ENCODE measurements at regions not wholly inside any gene's neighbourhood (a gene's known extent, or its start where the extent isn't known, plus 50 kb on each side); places are given as distances from the start of the nearest gene placed in this dataset.
"Not testable (repeated sequence)": the region's sequence is repeated elsewhere in the genome, so short reads cannot be mapped to it uniquely, and the experiment has no call there.

DNA sequence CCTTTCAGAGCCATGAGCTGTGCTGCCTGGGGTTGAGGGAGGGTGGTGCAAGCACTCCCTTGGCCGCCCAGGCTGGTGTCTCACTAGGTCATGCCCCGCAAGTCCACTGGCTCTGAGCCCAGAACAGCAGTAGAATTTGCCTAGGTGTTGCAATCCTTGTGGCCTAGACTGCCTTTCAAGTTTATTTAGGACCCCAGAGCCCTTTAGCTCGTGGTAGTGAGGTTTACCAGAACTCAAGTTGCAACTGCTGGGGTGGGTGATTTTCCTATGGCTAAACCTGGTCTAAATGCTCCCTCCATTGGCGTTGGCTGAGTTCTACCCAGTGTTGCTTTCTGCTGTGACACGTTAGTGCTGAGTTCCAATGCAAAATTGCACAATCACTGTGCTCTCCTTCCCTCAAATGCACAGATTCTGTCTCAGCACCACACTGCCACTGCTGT, 287.2 kb downstream of the BCAT1 start:
- TF ChIP-seq EZH2 (IDR thresholded peaks at IDR 0.05; ENCODE audit: insufficient read depth, low read length) = no peak
- TF ChIP-seq, protein P1, sequence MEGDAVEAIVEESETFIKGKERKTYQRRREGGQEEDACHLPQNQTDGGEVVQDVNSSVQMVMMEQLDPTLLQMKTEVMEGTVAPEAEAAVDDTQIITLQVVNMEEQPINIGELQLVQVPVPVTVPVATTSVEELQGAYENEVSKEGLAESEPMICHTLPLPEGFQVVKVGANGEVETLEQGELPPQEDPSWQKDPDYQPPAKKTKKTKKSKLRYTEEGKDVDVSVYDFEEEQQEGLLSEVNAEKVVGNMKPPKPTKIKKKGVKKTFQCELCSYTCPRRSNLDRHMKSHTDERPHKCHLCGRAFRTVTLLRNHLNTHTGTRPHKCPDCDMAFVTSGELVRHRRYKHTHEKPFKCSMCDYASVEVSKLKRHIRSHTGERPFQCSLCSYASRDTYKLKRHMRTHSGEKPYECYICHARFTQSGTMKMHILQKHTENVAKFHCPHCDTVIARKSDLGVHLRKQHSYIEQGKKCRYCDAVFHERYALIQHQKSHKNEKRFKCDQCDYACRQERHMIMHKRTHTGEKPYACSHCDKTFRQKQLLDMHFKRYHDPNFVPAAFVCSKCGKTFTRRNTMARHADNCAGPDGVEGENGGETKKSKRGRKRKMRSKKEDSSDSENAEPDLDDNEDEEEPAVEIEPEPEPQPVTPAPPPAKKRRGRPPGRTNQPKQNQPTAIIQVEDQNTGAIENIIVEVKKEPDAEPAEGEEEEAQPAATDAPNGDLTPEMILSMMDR (IDR thresholded peaks at IDR 0.05; ENCODE audit: insufficient read depth, low read depth, low read length) = no peak
- FAIRE-seq = no peak
- H3K4me2 ChIP-seq (ENCODE audit: low read length) = no peak overlapping the region
- no peak overlapping the region for H3K27ac Mint-ChIP-seq (ENCODE audit: unreplicated experiment)
- H3K9ac ChIP-seq (ENCODE audit: low read length) = no peak overlapping the region
- H3K4me1 Mint-ChIP-seq (ENCODE audit: low read depth, unreplicated experiment) = peaks cover 4% of the 10 kb centered on the region
- no peaks in the 10 kb centered on the region for H3K9me3 ChIP-seq (ENCODE audit: insufficient read depth, low read depth, low read length)
- no peaks in the 10 kb centered on the region for H3K27me3 ChIP-seq (ENCODE audit: insufficient read depth, low read length)
- no peak overlapping the region for H3K27ac ChIP-seq (ENCODE audit: low read depth, low read length)
- no peaks in the 10 kb centered on the region for H3K9me3 Mint-ChIP-seq (ENCODE audit: unreplicated experiment)
- no peaks in the 10 kb centered on the region for H3K79me2 ChIP-seq (ENCODE audit: insufficient read depth, low read length)
- H3K4me3 Mint-ChIP-seq (ENCODE audit: unreplicated experiment) = no peak overlapping the region
- no peaks in the 10 kb centered on the region for H3K36me3 Mint-ChIP-seq (ENCODE audit: low read depth, unreplicated experiment)
- DNase-seq (ENCODE audit: low read depth) = peak; percentile 63
- H3K4me3 ChIP-seq (ENCODE audit: insufficient read depth, low read depth, low read length) = no peak overlapping the region
- H3K36me3 ChIP-seq (ENCODE audit: insufficient read depth, low read length) = no peaks in the 10 kb centered on the region
- no peaks in the 10 kb centered on the region for H3K4me1 ChIP-seq (ENCODE audit: insufficient read depth, low read length)
- no peaks in the 10 kb centered on the region for H3K27me3 Mint-ChIP-seq (ENCODE audit: low read depth, unreplicated experiment)
- H2AFZ ChIP-seq (ENCODE audit: low read depth, low read length) = no peak overlapping the region
- no peaks in the 10 kb centered on the region for H4K20me1 ChIP-seq (ENCODE audit: insufficient read depth, low read length)

DNA sequence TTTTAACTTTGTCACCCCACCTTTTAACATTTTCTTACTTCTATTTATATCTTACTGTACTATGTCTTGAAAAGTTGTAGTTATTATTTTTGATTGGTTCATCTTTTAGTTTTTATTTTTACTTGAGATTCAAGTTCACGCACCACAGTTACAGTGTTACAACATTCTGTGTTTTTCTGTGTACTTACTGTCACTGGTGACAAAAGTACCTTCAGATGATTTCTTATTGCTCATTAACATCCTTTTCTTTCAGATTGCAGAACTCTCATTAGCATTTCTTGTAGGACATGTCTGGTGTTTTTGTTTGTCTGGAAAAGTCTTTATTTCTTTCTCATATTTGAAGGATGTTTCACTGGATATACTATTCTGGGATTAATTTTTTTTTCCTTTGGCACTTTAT, 289.9 kb downstream of the BCAT1 start:
- no peak overlapping the region for H3K4me2 ChIP-seq (ENCODE audit: low read length)
- H3K27me3 ChIP-seq (ENCODE audit: insufficient read depth, low read length) = no peaks in the 10 kb centered on the region
- FAIRE-seq (no peak), DNase-seq (ENCODE audit: low read depth) (no peak)
- no peaks in the 10 kb centered on the region for H3K4me1 ChIP-seq (ENCODE audit: insufficient read depth, low read length)
- H3K9me3 ChIP-seq (ENCODE audit: insufficient read depth, low read depth, low read length) = no peaks in the 10 kb centered on the region
- H3K27ac Mint-ChIP-seq (ENCODE audit: unreplicated experiment) = no peak overlapping the region
- no peaks in the 10 kb centered on the region for H3K4me1 Mint-ChIP-seq (ENCODE audit: low read depth, unreplicated experiment)
- H3K27ac ChIP-seq (ENCODE audit: low read depth, low read length) = no peak overlapping the region
- H3K36me3 Mint-ChIP-seq (ENCODE audit: low read depth, unreplicated experiment) = no peaks in the 10 kb centered on the region
- H2AFZ ChIP-seq (ENCODE audit: low read depth, low read length) = no peak overlapping the region
- no peaks in the 10 kb centered on the region for H3K9me3 Mint-ChIP-seq (ENCODE audit: unreplicated experiment)
- TF ChIP-seq, protein P1 (IDR thresholded peaks at IDR 0.05; ENCODE audit: insufficient read depth, low read depth, low read length) = no peak
- TF ChIP-seq EZH2 (IDR thresholded peaks at IDR 0.05; ENCODE audit: insufficient read depth, low read length) = no peak
- H3K4me3 Mint-ChIP-seq (ENCODE audit: unreplicated experiment) = no peak overlapping the region
- no peak overlapping the region for H3K9ac ChIP-seq (ENCODE audit: low read length)
- no peaks in the 10 kb centered on the region for H3K36me3 ChIP-seq (ENCODE audit: insufficient read depth, low read length)
- no peaks in the 10 kb centered on the region for H3K79me2 ChIP-seq (ENCODE audit: insufficient read depth, low read length)
- no peaks in the 10 kb centered on the region for H3K27me3 Mint-ChIP-seq (ENCODE audit: low read depth, unreplicated experiment)
- H3K4me3 ChIP-seq (ENCODE audit: insufficient read depth, low read depth, low read length) = no peak overlapping the region
- H4K20me1 ChIP-seq (ENCODE audit: insufficient read depth, low read length) = no peaks in the 10 kb centered on the region

DNA sequence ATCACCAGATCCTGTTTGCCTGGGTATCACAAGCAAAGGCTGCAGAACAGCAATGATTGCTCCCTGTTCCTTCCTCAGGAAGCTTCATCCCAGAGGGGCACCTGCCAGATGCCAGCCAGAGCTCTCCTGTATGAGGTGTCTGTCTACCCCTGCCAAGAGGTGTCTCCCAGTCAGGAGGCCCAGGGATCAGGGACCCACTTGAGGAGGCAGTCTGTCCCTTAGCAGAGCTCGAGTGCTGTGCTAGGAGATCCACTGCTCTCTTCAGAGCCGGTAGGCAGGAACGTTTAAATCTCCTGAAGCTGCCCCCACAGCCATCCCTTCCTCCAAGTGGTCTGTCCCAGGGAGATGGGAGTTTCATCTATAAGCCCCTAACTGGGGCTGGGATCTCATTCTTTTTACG, 294.6 kb downstream of the BCAT1 start:
- not testable (repeated sequence) for H3K4me1 Mint-ChIP-seq (ENCODE audit: low read depth, unreplicated experiment); H2AFZ ChIP-seq (ENCODE audit: low read depth, low read length); H3K27ac ChIP-seq (ENCODE audit: low read depth, low read length); H3K79me2 ChIP-seq (ENCODE audit: insufficient read depth, low read length); H3K4me2 ChIP-seq (ENCODE audit: low read length); H4K20me1 ChIP-seq (ENCODE audit: insufficient read depth, low read length); H3K9me3 Mint-ChIP-seq (ENCODE audit: unreplicated experiment); DNase-seq (ENCODE audit: low read depth); H3K9ac ChIP-seq (ENCODE audit: low read length); H3K9me3 ChIP-seq (ENCODE audit: insufficient read depth, low read depth, low read length); H3K4me3 ChIP-seq (ENCODE audit: insufficient read depth, low read depth, low read length); H3K27ac Mint-ChIP-seq (ENCODE audit: unreplicated experiment); H3K4me3 Mint-ChIP-seq (ENCODE audit: unreplicated experiment); H3K27me3 Mint-ChIP-seq (ENCODE audit: low read depth, unreplicated experiment); H3K36me3 Mint-ChIP-seq (ENCODE audit: low read depth, unreplicated experiment); H3K4me1 ChIP-seq (ENCODE audit: insufficient read depth, low read length); FAIRE-seq; H3K36me3 ChIP-seq (ENCODE audit: insufficient read depth, low read length); H3K27me3 ChIP-seq (ENCODE audit: insufficient read depth, low read length)
